ENCODE measurements at regions not wholly inside any gene's neighbourhood (a gene's known extent, or its start where the extent isn't known, plus 50 kb on each side); places are given as distances from the start of the nearest gene placed in this dataset.

DNA sequence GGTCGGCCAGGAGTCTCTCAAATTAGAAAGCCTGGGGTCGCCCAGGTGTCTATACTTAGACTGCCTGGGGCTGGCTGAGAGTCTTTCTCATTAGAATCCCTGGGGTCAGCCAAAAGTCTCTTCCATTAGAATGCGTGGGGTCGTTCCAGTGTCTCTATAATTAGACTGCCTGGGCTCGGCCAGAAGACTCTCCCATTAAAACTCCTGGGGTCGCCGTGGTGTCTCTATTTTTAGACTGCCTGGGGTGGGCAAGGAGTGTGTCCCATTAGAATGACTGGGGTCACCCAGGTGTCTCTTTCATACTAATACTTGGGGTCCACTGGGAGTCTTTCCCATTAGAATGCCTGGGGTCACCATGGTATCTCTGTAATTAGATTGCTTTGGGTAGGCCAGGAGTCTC, 2227.7 kb downstream of the TP53TG3F start (continued):
- TF ChIP-seq, protein P1, sequence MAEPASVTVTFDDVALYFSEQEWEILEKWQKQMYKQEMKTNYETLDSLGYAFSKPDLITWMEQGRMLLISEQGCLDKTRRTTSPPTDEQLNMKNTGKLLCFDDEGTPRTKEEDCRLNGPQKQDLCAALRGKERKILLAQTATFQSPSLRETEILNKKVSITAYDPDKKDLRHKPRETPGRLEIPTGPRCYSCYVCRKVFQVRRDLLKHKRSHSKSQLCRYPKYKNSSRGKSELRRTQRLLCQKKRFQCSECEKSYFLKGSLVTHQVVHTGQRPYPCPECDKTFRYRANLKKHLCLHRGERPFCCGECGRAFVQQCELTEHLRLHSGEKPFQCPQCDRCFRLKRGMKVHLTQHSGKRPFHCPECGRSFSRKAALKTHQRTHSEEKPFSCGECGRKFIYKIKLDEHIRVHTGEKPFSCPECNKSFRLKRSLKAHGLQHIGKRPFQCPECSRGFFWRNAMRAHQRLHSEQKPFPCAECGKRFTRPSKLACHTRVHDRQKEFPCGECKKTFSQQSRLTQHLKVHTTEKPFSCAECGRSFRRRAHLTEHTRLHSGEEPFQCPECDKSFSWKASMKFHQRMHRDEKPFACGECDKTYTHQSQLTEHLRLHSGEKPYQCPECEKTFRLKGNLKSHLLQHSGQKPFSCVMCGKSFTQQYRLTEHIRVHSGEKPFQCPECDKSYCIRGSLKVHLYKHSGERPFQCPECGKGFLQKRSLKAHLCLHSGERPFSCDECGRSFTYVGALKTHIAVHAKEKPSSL (CRISPR knock-in tag; conservative IDR thresholded peaks at IDR 0.05) = no peak

DNA sequence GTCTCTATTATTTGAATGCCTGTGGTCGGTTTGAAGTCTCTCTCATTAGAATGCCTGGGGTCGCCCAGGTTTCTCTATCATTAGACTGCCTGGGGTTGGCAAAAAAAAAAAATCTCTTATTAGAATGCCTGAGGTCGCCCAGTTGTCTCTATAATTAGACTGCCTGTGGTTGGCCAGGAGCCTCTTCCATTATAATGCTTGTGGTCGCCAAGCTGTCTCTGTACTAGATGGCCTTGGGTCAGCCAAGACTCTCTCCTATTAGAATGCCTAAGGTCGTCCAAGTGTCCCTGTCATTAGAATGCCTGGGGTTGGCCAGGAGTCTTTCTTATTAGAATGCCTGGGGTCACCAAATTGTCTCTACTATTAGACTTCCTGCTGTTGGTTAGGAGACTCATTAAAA, 2228.4 kb downstream of the TP53TG3F start:
- H3K4me3 Mint-ChIP-seq = no peak overlapping the region
- H3K36me3 Mint-ChIP-seq = peaks cover 87% of the 10 kb centered on the region
- H3K4me1 Mint-ChIP-seq = no peaks in the 10 kb centered on the region
- no peak overlapping the region for H3K27ac Mint-ChIP-seq
- ChIA-PET CTCF (no interaction called here), POLR2A (no interaction called here)
- DNase-seq (ENCODE audit: low spot score) = no peak
- ATAC-seq = no peak
- peaks cover 96% of the 10 kb centered on the region for H3K9me3 Mint-ChIP-seq
- TF ChIP-seq ATF1 (CRISPR knock-in tag; IDR thresholded peaks at IDR 0.05) = no peak
- TF ChIP-seq, protein P2, sequence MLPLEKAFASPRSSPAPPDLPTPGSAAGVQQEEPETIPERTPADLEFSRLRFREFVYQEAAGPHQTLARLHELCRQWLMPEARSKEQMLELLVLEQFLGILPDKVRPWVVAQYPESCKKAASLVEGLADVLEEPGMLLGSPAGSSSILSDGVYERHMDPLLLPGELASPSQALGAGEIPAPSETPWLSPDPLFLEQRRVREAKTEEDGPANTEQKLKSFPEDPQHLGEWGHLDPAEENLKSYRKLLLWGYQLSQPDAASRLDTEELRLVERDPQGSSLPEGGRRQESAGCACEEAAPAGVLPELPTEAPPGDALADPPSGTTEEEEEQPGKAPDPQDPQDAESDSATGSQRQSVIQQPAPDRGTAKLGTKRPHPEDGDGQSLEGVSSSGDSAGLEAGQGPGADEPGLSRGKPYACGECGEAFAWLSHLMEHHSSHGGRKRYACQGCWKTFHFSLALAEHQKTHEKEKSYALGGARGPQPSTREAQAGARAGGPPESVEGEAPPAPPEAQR (CRISPR knock-in tag; IDR thresholded peaks at IDR 0.05) = no peak
- no peak for TF ChIP-seq GRHL2 (CRISPR knock-in tag; IDR thresholded peaks at IDR 0.05; ENCODE audit: insufficient replicate concordance, severe bottlenecking)
- TF ChIP-seq, protein P3, sequence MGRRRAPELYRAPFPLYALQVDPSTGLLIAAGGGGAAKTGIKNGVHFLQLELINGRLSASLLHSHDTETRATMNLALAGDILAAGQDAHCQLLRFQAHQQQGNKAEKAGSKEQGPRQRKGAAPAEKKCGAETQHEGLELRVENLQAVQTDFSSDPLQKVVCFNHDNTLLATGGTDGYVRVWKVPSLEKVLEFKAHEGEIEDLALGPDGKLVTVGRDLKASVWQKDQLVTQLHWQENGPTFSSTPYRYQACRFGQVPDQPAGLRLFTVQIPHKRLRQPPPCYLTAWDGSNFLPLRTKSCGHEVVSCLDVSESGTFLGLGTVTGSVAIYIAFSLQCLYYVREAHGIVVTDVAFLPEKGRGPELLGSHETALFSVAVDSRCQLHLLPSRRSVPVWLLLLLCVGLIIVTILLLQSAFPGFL (CRISPR knock-in tag; IDR thresholded peaks at IDR 0.05; ENCODE audit: borderline replicate concordance) = no peak
- TF ChIP-seq, protein P4, sequence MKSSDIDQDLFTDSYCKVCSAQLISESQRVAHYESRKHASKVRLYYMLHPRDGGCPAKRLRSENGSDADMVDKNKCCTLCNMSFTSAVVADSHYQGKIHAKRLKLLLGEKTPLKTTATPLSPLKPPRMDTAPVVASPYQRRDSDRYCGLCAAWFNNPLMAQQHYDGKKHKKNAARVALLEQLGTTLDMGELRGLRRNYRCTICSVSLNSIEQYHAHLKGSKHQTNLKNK (CRISPR knock-in tag; IDR thresholded peaks at IDR 0.05) = no peak
- no peak for TF ChIP-seq ZNF396 (CRISPR knock-in tag; IDR thresholded peaks at IDR 0.05; ENCODE audit: borderline replicate concordance)
- TF ChIP-seq ZNF263 (CRISPR knock-in tag; IDR thresholded peaks at IDR 0.05; ENCODE audit: low read depth) = no peak
- TF ChIP-seq, protein P5, sequence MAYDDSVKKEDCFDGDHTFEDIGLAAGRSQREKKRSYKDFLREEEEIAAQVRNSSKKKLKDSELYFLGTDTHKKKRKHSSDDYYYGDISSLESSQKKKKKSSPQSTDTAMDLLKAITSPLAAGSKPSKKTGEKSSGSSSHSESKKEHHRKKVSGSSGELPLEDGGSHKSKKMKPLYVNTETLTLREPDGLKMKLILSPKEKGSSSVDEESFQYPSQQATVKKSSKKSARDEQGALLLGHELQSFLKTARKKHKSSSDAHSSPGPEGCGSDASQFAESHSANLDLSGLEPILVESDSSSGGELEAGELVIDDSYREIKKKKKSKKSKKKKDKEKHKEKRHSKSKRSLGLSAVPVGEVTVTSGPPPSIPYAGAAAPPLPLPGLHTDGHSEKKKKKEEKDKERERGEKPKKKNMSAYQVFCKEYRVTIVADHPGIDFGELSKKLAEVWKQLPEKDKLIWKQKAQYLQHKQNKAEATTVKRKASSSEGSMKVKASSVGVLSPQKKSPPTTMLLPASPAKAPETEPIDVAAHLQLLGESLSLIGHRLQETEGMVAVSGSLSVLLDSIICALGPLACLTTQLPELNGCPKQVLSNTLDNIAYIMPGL (CRISPR knock-in tag; IDR thresholded peaks at IDR 0.05) = no peak
- no peak for TF ChIP-seq CREM (CRISPR knock-in tag; IDR thresholded peaks at IDR 0.05)
- TF ChIP-seq, protein P6, sequence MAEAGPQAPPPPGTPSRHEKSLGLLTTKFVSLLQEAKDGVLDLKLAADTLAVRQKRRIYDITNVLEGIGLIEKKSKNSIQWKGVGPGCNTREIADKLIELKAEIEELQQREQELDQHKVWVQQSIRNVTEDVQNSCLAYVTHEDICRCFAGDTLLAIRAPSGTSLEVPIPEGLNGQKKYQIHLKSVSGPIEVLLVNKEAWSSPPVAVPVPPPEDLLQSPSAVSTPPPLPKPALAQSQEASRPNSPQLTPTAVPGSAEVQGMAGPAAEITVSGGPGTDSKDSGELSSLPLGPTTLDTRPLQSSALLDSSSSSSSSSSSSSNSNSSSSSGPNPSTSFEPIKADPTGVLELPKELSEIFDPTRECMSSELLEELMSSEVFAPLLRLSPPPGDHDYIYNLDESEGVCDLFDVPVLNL (CRISPR knock-in tag; IDR thresholded peaks at IDR 0.05; ENCODE audit: borderline replicate concordance, low read depth) = no peak
- TF ChIP-seq, protein P1 (CRISPR knock-in tag; conservative IDR thresholded peaks at IDR 0.05) = no peak
- no peak for TF ChIP-seq EMX1 (CRISPR knock-in tag; IDR thresholded peaks at IDR 0.05)
- no peak for TF ChIP-seq MYBL2 (CRISPR knock-in tag; IDR thresholded peaks at IDR 0.05)
- no peak for TF ChIP-seq SP1 (CRISPR knock-in tag; conservative IDR thresholded peaks at IDR 0.05)
- TF ChIP-seq ZNF671 (CRISPR knock-in tag; IDR thresholded peaks at IDR 0.05) = no peak
- no peak for TF ChIP-seq TP53 (CRISPR knock-in tag; IDR thresholded peaks at IDR 0.05)
- TF ChIP-seq, protein P7, sequence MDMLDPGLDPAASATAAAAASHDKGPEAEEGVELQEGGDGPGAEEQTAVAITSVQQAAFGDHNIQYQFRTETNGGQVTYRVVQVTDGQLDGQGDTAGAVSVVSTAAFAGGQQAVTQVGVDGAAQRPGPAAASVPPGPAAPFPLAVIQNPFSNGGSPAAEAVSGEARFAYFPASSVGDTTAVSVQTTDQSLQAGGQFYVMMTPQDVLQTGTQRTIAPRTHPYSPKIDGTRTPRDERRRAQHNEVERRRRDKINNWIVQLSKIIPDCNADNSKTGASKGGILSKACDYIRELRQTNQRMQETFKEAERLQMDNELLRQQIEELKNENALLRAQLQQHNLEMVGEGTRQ (CRISPR knock-in tag; IDR thresholded peaks at IDR 0.05) = no peak
- no peak for TF ChIP-seq ETV6 (CRISPR knock-in tag; IDR thresholded peaks at IDR 0.05)
- no peak for TF ChIP-seq NR2C2 (CRISPR knock-in tag; IDR thresholded peaks at IDR 0.05)
- TF ChIP-seq OVOL2 (CRISPR knock-in tag; IDR thresholded peaks at IDR 0.05; ENCODE audit: borderline replicate concordance) = no peak
- H3K27me3 Mint-ChIP-seq (ENCODE audit: low read depth) = peaks cover 6% of the 10 kb centered on the region

All from WTC11 (cell line).